Stimulated activated naive B cell treated with anti-CD40 and anti-IgM and Interleukin-4, amounts not matched to agents 10 μg/mL and 1 μg/mL and 100 μg/mL, for 72 hours (primary cell): ENCODE measurements at regions not wholly inside any gene's neighbourhood (a gene's known extent, or its start where the extent isn't known, plus 50 kb on each side); places are given as distances from the start of the nearest gene placed in this dataset.
"Not testable (repeated sequence)": the region's sequence is repeated elsewhere in the genome, so short reads cannot be mapped to it uniquely, and the experiment has no call there.

Experiments
- ATAC-seq, 2 donors: fragments of 150-1000 bp; cut with Tn5 transposase; replicated peaks; 2 replicates each; pipeline ENCODE4 v1.10.0; 2021; ENCODE audit warnings: moderate library complexity in 1 of 2
- DNase-seq: peaks from one replicate; pipeline ENCODE4 v3.0.0; 2021
- H3K27ac Mint-ChIP-seq: one replicate; pipeline ENCODE4 v1.8.0; 2022; ENCODE audit warnings: mild to moderate bottlenecking, mixed read lengths
- H3K27me3 Mint-ChIP-seq, 2 donors: one replicate each; pipeline ENCODE4 v1.8.0; 2022; ENCODE audit warnings: mixed read lengths in 2 of 2
- H3K36me3 Mint-ChIP-seq, 2 donors: one replicate each; pipeline ENCODE4 v1.8.0; 2022; ENCODE audit warnings: mixed read lengths in 2 of 2, mild to moderate bottlenecking in 1 of 2
- H3K4me1 Mint-ChIP-seq, 2 donors: one replicate each; pipeline ENCODE4 v1.8.0; 2022; ENCODE audit warnings: mixed read lengths in 2 of 2, mild to moderate bottlenecking in 1 of 2
- H3K4me3 Mint-ChIP-seq, 2 donors: one replicate each; pipeline ENCODE4 v1.8.0; 2022; ENCODE audit warnings: mild to moderate bottlenecking in 2 of 2, mixed read lengths in 2 of 2, moderate library complexity in 1 of 2
- H3K9me3 Mint-ChIP-seq, 2 donors: one replicate each; pipeline ENCODE4 v1.8.0; 2022; ENCODE audit warnings: mixed read lengths in 2 of 2, mild to moderate bottlenecking in 1 of 2

GRCh38 chr16:7957151-7957550 lies 624.5 kb downstream of the RBFOX1 start:
- DNase-seq = no peak
- H3K27me3 Mint-ChIP-seq = no peaks in the 10 kb centered on the region
- no peaks in the 10 kb centered on the region for H3K36me3 Mint-ChIP-seq
- H3K4me3 Mint-ChIP-seq = no peak overlapping the region
- H3K27ac Mint-ChIP-seq = no peak overlapping the region
- peaks cover 7% of the 10 kb centered on the region in 2 donors for H3K9me3 Mint-ChIP-seq
- no peaks in the 10 kb centered on the region for H3K4me1 Mint-ChIP-seq
- no peak for ATAC-seq

DNA sequence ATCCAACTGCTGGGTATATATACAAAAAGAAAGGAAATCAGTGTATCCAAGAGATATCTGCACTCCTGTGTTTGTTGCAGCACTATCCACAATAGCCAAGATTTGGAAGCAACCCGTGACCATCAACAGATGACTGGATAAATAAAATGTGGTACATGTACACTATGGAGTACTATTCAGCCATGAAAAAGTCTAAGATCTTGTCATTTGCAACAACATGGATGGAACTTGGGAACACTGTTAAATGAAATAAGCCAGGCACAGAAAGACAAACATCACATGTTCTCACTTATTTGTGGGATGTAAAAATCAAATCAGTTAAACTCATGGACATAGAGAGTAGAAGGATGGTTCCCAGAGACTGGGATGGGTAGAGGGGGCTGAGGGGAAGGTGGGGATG lies 620.7 kb downstream of the RBFOX1 start:
- no peak overlapping the region for H3K4me3 Mint-ChIP-seq

GRCh38 chr16:7946142-7946541 lies 613.5 kb downstream of the RBFOX1 start:
- no peak for DNase-seq
- no peaks in the 10 kb centered on the region for H3K4me1 Mint-ChIP-seq
- no peaks in the 10 kb centered on the region for H3K27me3 Mint-ChIP-seq
- no peaks in the 10 kb centered on the region for H3K36me3 Mint-ChIP-seq
- no peak overlapping the region for H3K4me3 Mint-ChIP-seq
- H3K9me3 Mint-ChIP-seq = peaks cover under 1 to 4% of the 10 kb centered on the region in 2 donors
- ATAC-seq = no peak
- H3K27ac Mint-ChIP-seq = no peak overlapping the region

More for the DNA sequence above, 620.7 kb downstream of the RBFOX1 start:
- Mint-ChIP-seq H3K36me3 (no peaks in the 10 kb centered on the region), H3K9me3 (peaks cover 4 to 7% of the 10 kb centered on the region in 2 donors), H3K27ac (no peak overlapping the region), H3K4me1 (no peaks in the 10 kb centered on the region), H3K27me3 (no peaks in the 10 kb centered on the region)
- ATAC-seq (no peak), DNase-seq (no peak)

DNA sequence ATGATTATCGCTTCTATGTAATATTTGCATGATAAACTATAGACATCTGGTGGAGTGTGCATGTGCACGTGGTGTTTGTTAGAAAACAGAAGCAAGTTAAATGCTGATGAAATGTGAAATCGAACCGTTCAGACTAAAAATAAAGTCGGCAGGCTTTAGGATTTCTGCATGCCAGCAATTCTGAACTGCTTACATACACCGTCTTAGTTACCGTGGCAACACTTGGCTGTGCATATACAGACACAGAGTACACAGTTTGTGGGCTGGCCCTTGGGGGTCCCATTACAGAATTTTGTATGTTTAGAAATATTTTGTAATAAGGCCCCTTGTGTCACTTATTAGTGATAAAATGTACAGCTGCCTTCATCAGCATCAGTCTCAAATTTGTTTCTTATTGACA lies 605.5 kb downstream of the RBFOX1 start:
- H3K36me3 Mint-ChIP-seq = no peaks in the 10 kb centered on the region
- ATAC-seq = no peak
- no peaks in the 10 kb centered on the region for H3K27me3 Mint-ChIP-seq
- DNase-seq = no peak
- H3K4me1 Mint-ChIP-seq = no peaks in the 10 kb centered on the region
- H3K27ac Mint-ChIP-seq = no peak overlapping the region
- H3K9me3 Mint-ChIP-seq = peaks cover 0 to 5% of the 10 kb centered on the region in 2 donors
- no peak overlapping the region for H3K4me3 Mint-ChIP-seq

GRCh38 chr16:7921345-7921744 lies 588.7 kb downstream of the RBFOX1 start:
- ATAC-seq (no peak), DNase-seq (no peak)
- Mint-ChIP-seq H3K27me3 (no peaks in the 10 kb centered on the region), H3K27ac (no peak overlapping the region), H3K36me3 (no peaks in the 10 kb centered on the region), H3K4me1 (no peaks in the 10 kb centered on the region), H3K4me3 (no peak overlapping the region), H3K9me3 (peaks cover 4% of the 10 kb centered on the region in 2 donors)

- no peaks in the 10 kb centered on the region for H3K4me1 Mint-ChIP-seq
- no peaks in the 10 kb centered on the region for H3K36me3 Mint-ChIP-seq
- DNase-seq (no peak), ATAC-seq (no peak)
- no peaks in the 10 kb centered on the region for H3K27me3 Mint-ChIP-seq
- H3K9me3 Mint-ChIP-seq = peaks cover 7% of the 10 kb centered on the region in 2 donors
- H3K4me3 Mint-ChIP-seq = no peak overlapping the region
- H3K27ac Mint-ChIP-seq = no peak overlapping the region
Measured at GRCh38 chr16:7919782-7920181, 587.1 kb downstream of the RBFOX1 start.

- DNase-seq (no peak), ATAC-seq (no peak)
- Mint-ChIP-seq H3K36me3 (no peaks in the 10 kb centered on the region), H3K4me1 (no peaks in the 10 kb centered on the region), H3K27me3 (no peaks in the 10 kb centered on the region), H3K4me3 (no peak overlapping the region), H3K9me3 (peaks cover 7 to 9% of the 10 kb centered on the region in 2 donors), H3K27ac (no peak overlapping the region)
Measured at GRCh38 chr16:7914748-7915147, 582.1 kb downstream of the RBFOX1 start.

GRCh38 chr16:7912132-7912531 lies 579.5 kb downstream of the RBFOX1 start:
- H3K4me3 Mint-ChIP-seq = no peak overlapping the region
- no peaks in the 10 kb centered on the region for H3K27me3 Mint-ChIP-seq
- H3K4me1 Mint-ChIP-seq = no peaks in the 10 kb centered on the region
- DNase-seq = no peak
- peaks cover 5 to 11% of the 10 kb centered on the region in 2 donors for H3K9me3 Mint-ChIP-seq
- ATAC-seq = no peak
- no peaks in the 10 kb centered on the region for H3K36me3 Mint-ChIP-seq
- H3K27ac Mint-ChIP-seq = no peak overlapping the region

- H3K27me3 Mint-ChIP-seq = no peaks in the 10 kb centered on the region
- H3K4me3 Mint-ChIP-seq = no peak overlapping the region
- H3K9me3 Mint-ChIP-seq = peaks cover 0 to 6% of the 10 kb centered on the region in 2 donors
- H3K4me1 Mint-ChIP-seq = no peaks in the 10 kb centered on the region
- H3K36me3 Mint-ChIP-seq = no peaks in the 10 kb centered on the region
- ATAC-seq (no peak), DNase-seq (no peak)
- H3K27ac Mint-ChIP-seq = no peak overlapping the region
Measured at GRCh38 chr16:7910116-7910515, 577.5 kb downstream of the RBFOX1 start.

- peaks cover under 1 to 1% of the 10 kb centered on the region in 2 donors for H3K4me1 Mint-ChIP-seq
- no peak overlapping the region for H3K27ac Mint-ChIP-seq
- ATAC-seq (no peak), DNase-seq (no peak)
- no peaks in the 10 kb centered on the region for H3K36me3 Mint-ChIP-seq
- H3K27me3 Mint-ChIP-seq = no peaks in the 10 kb centered on the region
- peaks cover 0 to 2% of the 10 kb centered on the region in 2 donors for H3K9me3 Mint-ChIP-seq
- no peak overlapping the region for H3K4me3 Mint-ChIP-seq
Measured at GRCh38 chr16:7888411-7888810, 555.8 kb downstream of the RBFOX1 start.

- DNase-seq = no peak
- no peaks in the 10 kb centered on the region for H3K27me3 Mint-ChIP-seq
- no peak overlapping the region for H3K4me3 Mint-ChIP-seq
- ATAC-seq = no peak
- H3K27ac Mint-ChIP-seq = no peak overlapping the region
- no peaks in the 10 kb centered on the region for H3K36me3 Mint-ChIP-seq
- H3K9me3 Mint-ChIP-seq = no peaks in the 10 kb centered on the region
- no peaks in the 10 kb centered on the region for H3K4me1 Mint-ChIP-seq
Measured at GRCh38 chr16:7887316-7887715, 554.7 kb downstream of the RBFOX1 start.

- Mint-ChIP-seq H3K36me3 (no peaks in the 10 kb centered on the region), H3K4me1 (no peaks in the 10 kb centered on the region), H3K4me3 (no peak overlapping the region), H3K27me3 (no peaks in the 10 kb centered on the region), H3K9me3 (peaks cover 0 to 4% of the 10 kb centered on the region in 2 donors), H3K27ac (no peak overlapping the region)
- DNase-seq = no peak
- ATAC-seq = no peak
Measured at GRCh38 chr16:7871979-7872378, 539.3 kb downstream of the RBFOX1 start.

DNA sequence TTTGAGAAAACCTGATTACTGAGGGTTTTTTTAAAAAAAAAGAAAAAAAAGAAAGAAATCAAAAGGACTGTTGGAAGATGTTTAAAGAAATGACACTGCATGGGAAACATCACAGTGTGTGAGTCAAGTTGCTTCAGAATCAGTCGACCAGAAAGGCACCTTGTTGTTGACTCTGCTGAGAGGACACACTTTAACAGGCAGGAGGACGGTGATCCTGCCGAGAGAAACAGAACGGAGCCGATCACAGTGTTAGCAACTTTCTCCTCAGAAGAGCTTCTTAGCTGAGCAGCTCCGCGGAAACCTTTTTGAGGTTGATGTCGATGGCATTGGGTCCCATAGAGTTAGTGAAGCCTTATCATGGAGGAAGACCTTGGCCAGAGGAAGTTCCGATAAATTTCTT lies 538.7 kb downstream of the RBFOX1 start:
- H3K4me1 Mint-ChIP-seq = no peaks in the 10 kb centered on the region
- peaks cover 0 to 4% of the 10 kb centered on the region in 2 donors for H3K9me3 Mint-ChIP-seq
- H3K4me3 Mint-ChIP-seq = no peak overlapping the region
- H3K36me3 Mint-ChIP-seq = no peaks in the 10 kb centered on the region
- no peak for DNase-seq
- no peak for ATAC-seq
- H3K27me3 Mint-ChIP-seq = no peaks in the 10 kb centered on the region
- no peak overlapping the region for H3K27ac Mint-ChIP-seq

DNA sequence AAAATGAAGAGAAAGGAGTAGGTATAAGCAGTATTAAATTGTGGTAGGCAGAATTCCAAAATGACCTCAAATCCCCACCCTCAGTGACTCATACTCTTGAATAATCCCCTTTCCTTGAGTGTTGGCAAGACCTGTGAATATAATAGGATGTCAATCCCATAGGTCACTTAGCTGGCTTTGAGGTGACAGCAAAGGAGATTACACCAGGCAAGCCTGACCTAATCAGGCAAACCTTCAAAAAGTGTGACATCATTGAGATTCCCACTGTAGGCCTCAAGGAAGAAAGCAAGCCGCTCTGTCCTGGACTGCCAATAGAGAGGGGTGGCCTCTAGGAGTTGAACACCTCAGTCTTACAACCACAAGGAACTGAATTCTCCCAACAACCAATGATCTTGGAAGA lies 535.2 kb downstream of the RBFOX1 start:
- Mint-ChIP-seq H3K4me3 (no peak overlapping the region), H3K9me3 (peaks cover 0 to 4% of the 10 kb centered on the region in 2 donors)
- no peak for DNase-seq

DNA sequence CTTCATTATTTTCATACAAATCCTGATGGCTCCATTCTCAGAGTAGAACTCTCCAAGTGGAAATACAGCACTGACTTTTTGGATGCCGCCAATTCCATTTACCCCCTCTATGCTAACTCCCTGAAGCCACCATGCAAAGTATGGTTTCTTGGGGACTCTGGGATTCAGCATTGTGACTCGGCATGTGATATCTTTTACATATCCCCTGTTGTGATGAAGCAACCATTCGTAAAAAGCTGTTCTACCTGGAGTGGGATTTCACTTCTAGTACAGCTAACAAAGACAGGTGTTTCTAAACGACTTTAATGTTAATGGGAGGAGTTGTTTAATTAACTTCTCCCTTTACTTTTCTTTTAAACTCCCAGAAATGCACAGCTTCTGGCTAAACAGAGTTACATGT lies 533.5 kb downstream of the RBFOX1 start:
- DNase-seq = no peak
- H3K4me1 Mint-ChIP-seq = no peaks in the 10 kb centered on the region

More for the DNA sequence above, 535.2 kb downstream of the RBFOX1 start:
- Mint-ChIP-seq H3K4me1 (no peaks in the 10 kb centered on the region), H3K27me3 (no peaks in the 10 kb centered on the region), H3K36me3 (no peaks in the 10 kb centered on the region), H3K27ac (no peak overlapping the region)
- no peak for ATAC-seq

DNA sequence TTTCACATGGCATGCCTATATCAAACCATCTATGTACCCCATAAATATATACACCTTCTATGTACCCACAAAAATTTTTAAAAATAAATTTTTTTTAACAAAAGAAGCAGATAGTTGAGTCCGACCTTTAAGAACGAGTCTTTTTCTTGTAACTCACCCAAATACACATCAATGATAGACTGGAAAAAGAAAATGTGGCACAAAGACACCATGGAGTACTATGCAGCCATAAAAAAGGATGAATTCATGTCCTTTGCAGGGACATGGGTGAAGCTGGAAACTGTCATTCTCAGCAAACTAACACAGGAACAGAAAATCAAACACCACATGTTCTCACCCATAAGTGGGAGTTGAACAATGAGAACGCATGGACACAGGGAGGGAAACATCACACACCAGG lies 532.7 kb downstream of the RBFOX1 start:
- not testable (repeated sequence) for H3K27me3 Mint-ChIP-seq, DNase-seq, H3K4me1 Mint-ChIP-seq, H3K27ac Mint-ChIP-seq, H3K36me3 Mint-ChIP-seq, ATAC-seq, H3K4me3 Mint-ChIP-seq, H3K9me3 Mint-ChIP-seq

More for the DNA sequence above, 533.5 kb downstream of the RBFOX1 start:
- peaks cover 0 to 4% of the 10 kb centered on the region in 2 donors for H3K9me3 Mint-ChIP-seq
- no peak overlapping the region for H3K27ac Mint-ChIP-seq
- H3K4me3 Mint-ChIP-seq = no peak overlapping the region
- H3K36me3 Mint-ChIP-seq = no peaks in the 10 kb centered on the region
- no peaks in the 10 kb centered on the region for H3K27me3 Mint-ChIP-seq
- no peak for ATAC-seq
